ENCODE measurements at regions not wholly inside any gene's neighbourhood (a gene's known extent, or its start where the extent isn't known, plus 50 kb on each side); places are given as distances from the start of the nearest gene placed in this dataset.

GRCh38 chrX:39939678-39940077 is 158.1 kb downstream of the BCOR start:
- no peak for TF ChIP-seq CTCF (IDR thresholded peaks at IDR 0.05; ENCODE audit: insufficient read depth, low read length, poor library complexity, severe bottlenecking)
- Histone ChIP-seq H3K4me3 (ENCODE audit: low read depth, low read length) (no peak overlapping the region), H3K27me3 (ENCODE audit: control insufficient read depth, insufficient read depth, low read length) (no peaks in the 10 kb centered on the region), H3K36me3 (ENCODE audit: control insufficient read depth, insufficient read depth, low read length) (no peaks in the 10 kb centered on the region)
- no peak for DNase-seq (ENCODE audit: low read depth)

GRCh38 chrX:39941332-39941920 is 156.3 kb downstream of the BCOR start:
- TF ChIP-seq CTCF (IDR thresholded peaks at IDR 0.05; ENCODE audit: insufficient read depth, low read length, poor library complexity, severe bottlenecking) = no peak
- DNase-seq (ENCODE audit: low read depth) = no peak
- Histone ChIP-seq H3K36me3 (ENCODE audit: control insufficient read depth, insufficient read depth, low read length) (no peaks in the 10 kb centered on the region), H3K27me3 (ENCODE audit: control insufficient read depth, insufficient read depth, low read length) (no peaks in the 10 kb centered on the region), H3K4me3 (ENCODE audit: low read depth, low read length) (no peak overlapping the region)

GRCh38 chrX:39944416-39944815 is 153.3 kb downstream of the BCOR start:
- Histone ChIP-seq H3K36me3 (ENCODE audit: control insufficient read depth, insufficient read depth, low read length) (no peaks in the 10 kb centered on the region), H3K4me3 (ENCODE audit: low read depth, low read length) (no peak overlapping the region), H3K27me3 (ENCODE audit: control insufficient read depth, insufficient read depth, low read length) (no peaks in the 10 kb centered on the region)
- no peak for DNase-seq (ENCODE audit: low read depth)
- TF ChIP-seq CTCF (IDR thresholded peaks at IDR 0.05; ENCODE audit: insufficient read depth, low read length, poor library complexity, severe bottlenecking) = no peak

- no peaks in the 10 kb centered on the region for H3K36me3 ChIP-seq (ENCODE audit: control insufficient read depth, insufficient read depth, low read length)
- DNase-seq (ENCODE audit: low read depth) = no peak
- no peak for TF ChIP-seq CTCF (IDR thresholded peaks at IDR 0.05; ENCODE audit: insufficient read depth, low read length, poor library complexity, severe bottlenecking)
Measured at GRCh38 chrX:39945709-39946108, 152.0 kb downstream of the BCOR start.

GRCh38 chrX:39946822-39947221 is 150.9 kb downstream of the BCOR start:
- peak; percentile 37 for DNase-seq (ENCODE audit: low read depth)
- Histone ChIP-seq H3K4me3 (ENCODE audit: low read depth, low read length) (no peak overlapping the region), H3K27me3 (ENCODE audit: control insufficient read depth, insufficient read depth, low read length) (no peaks in the 10 kb centered on the region), H3K36me3 (ENCODE audit: control insufficient read depth, insufficient read depth, low read length) (no peaks in the 10 kb centered on the region)
- TF ChIP-seq CTCF (IDR thresholded peaks at IDR 0.05; ENCODE audit: insufficient read depth, low read length, poor library complexity, severe bottlenecking) = no peak

More at GRCh38 chrX:39945709-39946108, 152.0 kb downstream of the BCOR start:
- Histone ChIP-seq H3K4me3 (ENCODE audit: low read depth, low read length) (no peak overlapping the region), H3K27me3 (ENCODE audit: control insufficient read depth, insufficient read depth, low read length) (no peaks in the 10 kb centered on the region)

- Histone ChIP-seq H3K27me3 (ENCODE audit: control insufficient read depth, insufficient read depth, low read length) (no peaks in the 10 kb centered on the region), H3K36me3 (ENCODE audit: control insufficient read depth, insufficient read depth, low read length) (no peaks in the 10 kb centered on the region), H3K4me3 (ENCODE audit: low read depth, low read length) (no peak overlapping the region)
- no peak for TF ChIP-seq CTCF (IDR thresholded peaks at IDR 0.05; ENCODE audit: insufficient read depth, low read length, poor library complexity, severe bottlenecking)
- no peak for DNase-seq (ENCODE audit: low read depth)
Measured at GRCh38 chrX:39948582-39948981, 149.2 kb downstream of the BCOR start.
